ENCODE measurements at regions not wholly inside any gene's neighbourhood (a gene's known extent, or its start where the extent isn't known, plus 50 kb on each side); places are given as distances from the start of the nearest gene placed in this dataset.

DNA sequence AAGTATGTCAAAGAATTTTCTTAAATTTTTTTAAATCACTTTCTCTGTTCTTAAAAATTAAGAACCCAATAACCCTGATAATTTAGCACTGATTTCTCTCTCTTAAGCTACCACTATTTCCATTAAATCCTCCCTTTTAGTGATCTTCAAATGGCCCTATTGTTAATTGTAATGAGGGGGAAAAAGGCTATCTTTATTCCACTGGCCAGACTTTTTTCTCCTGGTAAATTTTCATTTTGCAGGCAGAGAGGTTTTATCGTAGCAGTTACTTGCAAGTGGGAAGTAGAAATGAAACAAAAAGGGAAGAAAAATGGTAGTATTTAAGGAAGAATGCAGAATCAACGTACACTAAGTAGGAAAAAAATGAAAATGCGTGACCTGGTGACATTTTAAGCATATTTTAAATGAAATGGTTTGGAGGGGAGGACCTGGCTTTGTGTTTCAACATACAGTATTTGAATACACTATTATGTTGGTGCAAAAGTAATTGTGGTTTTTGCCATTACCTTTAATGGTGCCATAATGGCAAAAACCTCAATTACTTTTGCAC is 224.9 kb downstream of the TANC2 start (continued):
- TF ChIP-seq, protein P1, sequence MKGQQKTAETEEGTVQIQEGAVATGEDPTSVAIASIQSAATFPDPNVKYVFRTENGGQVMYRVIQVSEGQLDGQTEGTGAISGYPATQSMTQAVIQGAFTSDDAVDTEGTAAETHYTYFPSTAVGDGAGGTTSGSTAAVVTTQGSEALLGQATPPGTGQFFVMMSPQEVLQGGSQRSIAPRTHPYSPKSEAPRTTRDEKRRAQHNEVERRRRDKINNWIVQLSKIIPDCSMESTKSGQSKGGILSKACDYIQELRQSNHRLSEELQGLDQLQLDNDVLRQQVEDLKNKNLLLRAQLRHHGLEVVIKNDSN (CRISPR knock-in tag; IDR thresholded peaks at IDR 0.05): no peak
- TF ChIP-seq, protein P2, sequence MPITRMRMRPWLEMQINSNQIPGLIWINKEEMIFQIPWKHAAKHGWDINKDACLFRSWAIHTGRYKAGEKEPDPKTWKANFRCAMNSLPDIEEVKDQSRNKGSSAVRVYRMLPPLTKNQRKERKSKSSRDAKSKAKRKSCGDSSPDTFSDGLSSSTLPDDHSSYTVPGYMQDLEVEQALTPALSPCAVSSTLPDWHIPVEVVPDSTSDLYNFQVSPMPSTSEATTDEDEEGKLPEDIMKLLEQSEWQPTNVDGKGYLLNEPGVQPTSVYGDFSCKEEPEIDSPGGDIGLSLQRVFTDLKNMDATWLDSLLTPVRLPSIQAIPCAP (CRISPR knock-in tag; IDR thresholded peaks at IDR 0.05): no peak
- TF ChIP-seq RELA (CRISPR knock-in tag; IDR thresholded peaks at IDR 0.05; ENCODE audit: borderline replicate concordance) (no peak), ZNF671 (CRISPR knock-in tag; IDR thresholded peaks at IDR 0.05) (no peak), HMGXB4 (CRISPR knock-in tag; IDR thresholded peaks at IDR 0.05) (no peak), ATF2 (CRISPR knock-in tag; IDR thresholded peaks at IDR 0.05; ENCODE audit: borderline replicate concordance, low read depth) (no peak), GTF2I (CRISPR knock-in tag; conservative IDR thresholded peaks at IDR 0.05) (no peak)

- no peaks in the 10 kb centered on the region for H3K9me3 Mint-ChIP-seq
- H3K36me3 Mint-ChIP-seq: no peaks in the 10 kb centered on the region
- DNase-seq (ENCODE audit: low spot score) (no peak), ATAC-seq (no peak)
- ChIA-PET POLR2A (no interaction called here), CTCF (interaction anchor here (0.5 kb wide), 1 partner anchor 29 kb away, joined by 3 read pairs; no protein-coding TSS in a partner anchor)
- H3K27ac Mint-ChIP-seq: no peak overlapping the region
- H3K27me3 Mint-ChIP-seq (ENCODE audit: low read depth): no peaks in the 10 kb centered on the region
- H3K4me1 Mint-ChIP-seq: no peaks in the 10 kb centered on the region
- TF ChIP-seq E2F4 (CRISPR knock-in tag; IDR thresholded peaks at IDR 0.05; ENCODE audit: borderline replicate concordance, low read depth) (no peak), RORB (CRISPR knock-in tag; IDR thresholded peaks at IDR 0.05) (no peak), NFYB (CRISPR knock-in tag; conservative IDR thresholded peaks at IDR 0.05; ENCODE audit: low read depth) (no peak)
- no peak overlapping the region for H3K4me3 Mint-ChIP-seq
Observed at GRCh38 chr17:63191610-63192009, 225.6 kb downstream of the TANC2 start.

GRCh38 chr17:63193827-63194226 is 227.8 kb downstream of the TANC2 start:
- Mint-ChIP-seq H3K4me3 (no peak overlapping the region), H3K36me3 (no peaks in the 10 kb centered on the region), H3K9me3 (no peaks in the 10 kb centered on the region), H3K27me3 (ENCODE audit: low read depth) (no peaks in the 10 kb centered on the region), H3K27ac (no peak overlapping the region), H3K4me1 (no peaks in the 10 kb centered on the region)
- POLR2A ChIA-PET: no interaction called here
- CTCF ChIA-PET: no interaction called here
- DNase-seq (ENCODE audit: low spot score) (no peak), ATAC-seq (no peak)
- TF ChIP-seq FOXK1 (CRISPR knock-in tag; IDR thresholded peaks at IDR 0.05) (no peak), SOX15 (CRISPR knock-in tag; IDR thresholded peaks at IDR 0.05) (no peak), ATF6 (CRISPR knock-in tag; IDR thresholded peaks at IDR 0.05) (no peak), HMGXB4 (CRISPR knock-in tag; IDR thresholded peaks at IDR 0.05) (no peak), SMAD3 (CRISPR knock-in tag; IDR thresholded peaks at IDR 0.05; ENCODE audit: borderline replicate concordance) (no peak), ZNF396 (CRISPR knock-in tag; IDR thresholded peaks at IDR 0.05; ENCODE audit: borderline replicate concordance) (no peak), E2F1 (CRISPR knock-in tag; IDR thresholded peaks at IDR 0.05) (no peak), TEAD1 (CRISPR knock-in tag; IDR thresholded peaks at IDR 0.05) (no peak), CREB1 (CRISPR knock-in tag; IDR thresholded peaks at IDR 0.05) (no peak)
- TF ChIP-seq, protein P3, sequence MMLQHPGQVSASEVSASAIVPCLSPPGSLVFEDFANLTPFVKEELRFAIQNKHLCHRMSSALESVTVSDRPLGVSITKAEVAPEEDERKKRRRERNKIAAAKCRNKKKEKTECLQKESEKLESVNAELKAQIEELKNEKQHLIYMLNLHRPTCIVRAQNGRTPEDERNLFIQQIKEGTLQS (CRISPR knock-in tag; conservative IDR thresholded peaks at IDR 0.05): no peak
- TF ChIP-seq, protein P4, sequence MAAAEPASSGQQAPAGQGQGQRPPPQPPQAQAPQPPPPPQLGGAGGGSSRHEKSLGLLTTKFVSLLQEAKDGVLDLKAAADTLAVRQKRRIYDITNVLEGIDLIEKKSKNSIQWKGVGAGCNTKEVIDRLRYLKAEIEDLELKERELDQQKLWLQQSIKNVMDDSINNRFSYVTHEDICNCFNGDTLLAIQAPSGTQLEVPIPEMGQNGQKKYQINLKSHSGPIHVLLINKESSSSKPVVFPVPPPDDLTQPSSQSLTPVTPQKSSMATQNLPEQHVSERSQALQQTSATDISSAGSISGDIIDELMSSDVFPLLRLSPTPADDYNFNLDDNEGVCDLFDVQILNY (CRISPR knock-in tag; IDR thresholded peaks at IDR 0.05): no peak
- TF ChIP-seq, protein P2 (CRISPR knock-in tag; IDR thresholded peaks at IDR 0.05): no peak

Data from WTC11 (cell line).